SK-N-SH (cell line): ENCODE measurements at regions not wholly inside any gene's neighbourhood (a gene's known extent, or its start where the extent isn't known, plus 50 kb on each side); places are given as distances from the start of the nearest gene placed in this dataset.

ENCODE experiments used
- CTCF ChIA-PET: fragments of 300-600, 350-600 bp; formaldehyde crosslinking; extraction: SDS; loops from one replicate; lab custom pipeline; 2021; lab: Yijun Ruan, JAX
- POLR2A ChIA-PET: fragments of 350-600 bp; sonication (Branson Sonifier 250); formaldehyde crosslinking; extraction: SDS; loops from one replicate; lab custom pipeline; 2020; ENCODE audit warnings: antibody characterized with exemption, inconsistent platforms; lab: Yijun Ruan, JAX
- DNase-seq: peaks from one replicate; pipeline ENCODE4 v3.0.0; 2012
- H2AFZ ChIP-seq: fragments of 200-600 bp; sonication (generic); 2 replicates; pipeline ENCODE4 v1.8.1; 2016; ENCODE audit warnings: antibody characterized with exemption, mild to moderate bottlenecking, low read depth
- H3F3A ChIP-seq: fragments of 200-600 bp; sonication (generic); replicated peaks from 2 replicates; pipeline ENCODE3; 2016; ENCODE audit warnings: antibody characterized with exemption, mild to moderate bottlenecking; ENCODE audit not compliant: insufficient read depth
- H3K27ac ChIP-seq, 2 experiments: fragments of 200-500 bp in 1 of 2; fragments of 200-600 bp in 1 of 2; sonication (Bioruptor generic) in 1 of 2; sonication (generic), shearing (Covaris generic) in 1 of 2; 2 replicates each; pipeline versions ENCODE4 v1.5.1 to v1.6.1; 2014 to 2016; ENCODE audit warnings: low read depth in 2 of 2, inconsistent platforms in 1 of 2, low read length in 1 of 2, mild to moderate bottlenecking in 1 of 2, mixed read lengths in 1 of 2
- H3K27me3 ChIP-seq: fragments of 200-600 bp; sonication (generic), shearing (Covaris generic); 2 replicates; pipeline ENCODE4 v1.6.1; 2016; ENCODE audit warnings: mixed run types; ENCODE audit not compliant: insufficient read depth
- H3K36me3 ChIP-seq, 2 experiments: fragments of 200-500 bp in 1 of 2; fragments of 200-600 bp in 1 of 2; sonication (Bioruptor generic) in 1 of 2; sonication (generic) in 1 of 2; replicated peaks in 1 of 2; 2 replicates each; pipeline versions ENCODE3 to v1.5.1; 2014 to 2016; ENCODE audit warnings: low read length in 1 of 2, mild to moderate bottlenecking in 1 of 2; ENCODE audit not compliant: insufficient read depth in 2 of 2, control insufficient read depth in 1 of 2
- H3K4me1 ChIP-seq, 2 experiments: fragments of 200-500 bp in 1 of 2; fragments of 200-600 bp in 1 of 2; sonication (Bioruptor generic) in 1 of 2; sonication (generic), shearing (Covaris generic) in 1 of 2; 2 replicates each; pipeline versions ENCODE4 v1.5.1 to v1.6.1; 2014 to 2016; ENCODE audit warnings: low read depth in 1 of 2, low read length in 1 of 2, mixed run types in 1 of 2; ENCODE audit not compliant: insufficient read depth in 2 of 2, control insufficient read depth in 1 of 2
- H3K4me2 ChIP-seq: fragments of 200-600 bp; sonication (generic), shearing (Covaris generic); 2 replicates; pipeline ENCODE4 v1.6.1; 2017; ENCODE audit warnings: mixed run types
- H3K4me3 ChIP-seq, 2 experiments: fragments of 200-500 bp in 1 of 2; fragments of 200-600 bp in 1 of 2; sonication (Bioruptor generic) in 1 of 2; sonication (generic), shearing (Covaris generic) in 1 of 2; 2 replicates each; pipeline versions ENCODE4 v1.5.1 to v1.8.1; 2014 to 2016; ENCODE audit warnings: low read depth in 2 of 2, inconsistent platforms in 1 of 2, low read length in 1 of 2, mild to moderate bottlenecking in 1 of 2, mixed read lengths in 1 of 2, moderate library complexity in 1 of 2
- H3K79me2 ChIP-seq: fragments of 200-600 bp; sonication (generic); 2 replicates; pipeline ENCODE4 v1.8.1; 2017; ENCODE audit warnings: mild to moderate bottlenecking; ENCODE audit not compliant: insufficient read depth
- H3K9ac ChIP-seq: fragments of 200-600 bp; sonication (generic); 2 replicates; pipeline ENCODE4 v1.6.1; 2017; ENCODE audit warnings: mixed run types
- H3K9me2 ChIP-seq: fragments of 200-600 bp; sonication (generic); 2 replicates; pipeline ENCODE4 v1.6.1; 2017; ENCODE audit warnings: mixed run types
- H3K9me3 ChIP-seq: fragments of 200-600 bp; sonication (generic); 2 replicates; pipeline ENCODE4 v1.6.1; 2017; ENCODE audit warnings: mixed run types, mild to moderate bottlenecking, moderate library complexity
- H4K20me1 ChIP-seq: fragments of 200-600 bp; sonication (generic); 2 replicates; pipeline ENCODE4 v1.6.1; 2017; ENCODE audit warnings: mild to moderate bottlenecking, mixed run types; ENCODE audit not compliant: insufficient read depth
- EZH2phosphoT487 ChIP-seq: fragments of 200-600 bp; sonication (generic); IDR thresholded peaks from 2 replicates; pipeline ENCODE4 v1.6.1; 2017; ENCODE audit warnings: low read depth, mixed run types, mild to moderate bottlenecking, antibody characterized with exemption, moderate library complexity, borderline replicate concordance
- FOXJ3 ChIP-seq: sonication (generic); formaldehyde crosslinking; IDR thresholded peaks from 2 replicates; pipeline ENCODE4 v1.5.1; 2020; ENCODE audit warnings: mild to moderate bottlenecking, missing genetic modification reagents
- GABPA ChIP-seq: IDR thresholded peaks from 2 replicates; pipeline ENCODE4 v1.4.0; 2012; ENCODE audit warnings: low read depth, mild to moderate bottlenecking
- IRF3 ChIP-seq: fragments of 150-350 bp; IDR thresholded peaks from 2 replicates; pipeline ENCODE4 v1.6.1; 2016; ENCODE audit warnings: mild to moderate bottlenecking, low read depth, low read length
- JUND ChIP-seq: IDR thresholded peaks from 2 replicates; pipeline ENCODE4 v1.4.0; 2012
- MEF2A ChIP-seq: IDR thresholded peaks from 2 replicates; pipeline ENCODE4 v1.4.0; 2012; ENCODE audit warnings: low read depth, borderline replicate concordance
- MXI1 ChIP-seq: IDR thresholded peaks from 2 replicates; pipeline ENCODE4 v1.6.1; 2012; ENCODE audit warnings: mild to moderate bottlenecking, low read depth, low read length, improper control_type of control experiment
- NFIC ChIP-seq: IDR thresholded peaks from 2 replicates; pipeline ENCODE4 v1.4.0; 2012; ENCODE audit warnings: borderline replicate concordance
- RAD21 ChIP-seq: IDR thresholded peaks from 2 replicates; pipeline ENCODE4 v1.6.1; 2012; ENCODE audit warnings: mild to moderate bottlenecking, low read length
- RFX5 ChIP-seq: IDR thresholded peaks from 2 replicates; pipeline ENCODE4 v1.6.1; 2012; ENCODE audit warnings: mild to moderate bottlenecking, improper control_type of control experiment, low read length
- SIN3A ChIP-seq: IDR thresholded peaks from 2 replicates; pipeline ENCODE4 v1.6.1; 2012; ENCODE audit warnings: low read depth, mild to moderate bottlenecking, low read length, moderate library complexity, borderline replicate concordance
- TAF1 ChIP-seq: IDR thresholded peaks from 2 replicates; pipeline ENCODE4 v1.6.1; 2012; ENCODE audit warnings: low read depth, mild to moderate bottlenecking, low read length, moderate library complexity, borderline replicate concordance
- TCF12 ChIP-seq: IDR thresholded peaks from 2 replicates; pipeline ENCODE4 v1.4.0; 2012
- TEAD4 ChIP-seq: IDR thresholded peaks from 2 replicates; pipeline ENCODE4 v1.4.0; 2012; ENCODE audit warnings: mild to moderate bottlenecking, borderline replicate concordance; ENCODE audit not compliant: insufficient read depth
- USF2 ChIP-seq: fragments of 150-350 bp; IDR thresholded peaks from 2 replicates; pipeline ENCODE4 v1.6.1; 2017; ENCODE audit warnings: antibody characterized with exemption, low read length, low read depth, borderline replicate concordance
- YY1 ChIP-seq: IDR thresholded peaks from 2 replicates; pipeline ENCODE4 v1.4.0; 2012; ENCODE audit warnings: low read depth, mild to moderate bottlenecking
- WGBS: methylation state at CpG from one replicate; pipeline ENCODE4 v1.1.6; 2017; ENCODE audit warnings: low lambda C conversion rate; 5-methylcytosine and 5-hydroxymethylcytosine counted together

GRCh38 chr1:5662744-5663126 lies 329.5 kb downstream of the NPHP4 start (continued):
- TF ChIP-seq TAF1, result no peak
- TF ChIP-seq TEAD4, result no peak
- no peak for TF ChIP-seq YY1
- no peak for TF ChIP-seq USF2
- no peak for TF ChIP-seq GABPA

- H4K20me1 ChIP-seq, result no peaks in the 10 kb centered on the region
- no peaks in the 10 kb centered on the region for H3K9me3 ChIP-seq
- H3K9ac ChIP-seq, result no peak overlapping the region
- POLR2A ChIA-PET, result no interaction called here
- 12% methylated on average over 4 of the region's 9 CpGs for WGBS
- H3K4me2 ChIP-seq, result no peak overlapping the region
- no peaks in the 10 kb centered on the region for H3K36me3 ChIP-seq
- H2AFZ ChIP-seq, result no peak overlapping the region
- H3F3A ChIP-seq, result no peaks in the 10 kb centered on the region
- CTCF ChIA-PET, result interaction anchor here (1.0 to 1.7 kb wide), 2 partner anchors 9 to 84 kb away, joined by 3 to 9 read pairs; no protein-coding TSS in a partner anchor
- H3K27me3 ChIP-seq, result no peaks in the 10 kb centered on the region
- TF ChIP-seq RFX5, result no peak
- TF ChIP-seq IRF3, result no peak
- TF ChIP-seq NFIC, result no peak
- TF ChIP-seq MXI1, result no peak
- TF ChIP-seq RAD21, result no peak
- TF ChIP-seq MEF2A, result no peak
- TF ChIP-seq TEAD4, result no peak
- no peak for TF ChIP-seq EZH2phosphoT487
- no peak for TF ChIP-seq FOXJ3 (CRISPR knock-in tag)
- TF ChIP-seq TCF12, result no peak
- no peak for TF ChIP-seq SIN3A
- no peak for TF ChIP-seq JUND
- TF ChIP-seq GABPA, result no peak
- H3K27ac ChIP-seq, result no peak overlapping the region
- H3K79me2 ChIP-seq, result no peaks in the 10 kb centered on the region
- no peak overlapping the region for H3K4me3 ChIP-seq
- DNase-seq, result no peak
- no peaks in the 10 kb centered on the region for H3K9me2 ChIP-seq
- peaks cover 0 to 2% of the 10 kb centered on the region in 2 experiments; a peak in 1 of 4 replicates for H3K4me1 ChIP-seq
Observed at GRCh38 chr1:5662086-5662743, 330.0 kb downstream of the NPHP4 start.
